SH-SY5Y (cell line): ENCODE measurements at regions not wholly inside any gene's neighbourhood (a gene's known extent, or its start where the extent isn't known, plus 50 kb on each side); places are given as distances from the start of the nearest gene placed in this dataset.

Experiments
- GATA2 ChIP-seq: IDR thresholded peaks from 2 replicates; pipeline ENCODE4 v1.6.1; 2011; ENCODE audit warnings: mild to moderate bottlenecking, low read depth, low read length
- GATA3 ChIP-seq: IDR thresholded peaks from 2 replicates; pipeline ENCODE4 v1.6.1; 2011; ENCODE audit warnings: low read depth, mild to moderate bottlenecking, low read length, moderate library complexity

DNA sequence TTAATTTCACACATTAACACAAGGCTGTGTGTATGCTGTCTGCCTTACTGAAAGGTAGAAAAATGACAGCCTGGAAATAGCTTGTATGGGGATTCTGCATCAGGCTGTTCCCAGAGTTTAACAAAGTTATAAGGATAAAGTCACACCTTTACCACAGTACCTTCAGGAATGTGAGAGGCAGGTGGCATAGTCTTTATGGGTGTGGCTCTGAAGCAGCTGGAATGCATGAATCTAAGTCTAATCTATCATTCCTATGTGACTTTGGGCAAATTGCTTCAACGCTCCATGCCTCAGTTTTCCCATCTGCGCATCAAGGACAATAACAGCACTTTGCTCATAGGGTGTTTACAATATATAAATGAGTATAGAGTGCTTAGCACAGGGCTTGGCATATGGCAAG, 84.2 kb upstream of the EGFL6 start:
- TF ChIP-seq GATA3 (no peak), GATA2 (no peak)

DNA sequence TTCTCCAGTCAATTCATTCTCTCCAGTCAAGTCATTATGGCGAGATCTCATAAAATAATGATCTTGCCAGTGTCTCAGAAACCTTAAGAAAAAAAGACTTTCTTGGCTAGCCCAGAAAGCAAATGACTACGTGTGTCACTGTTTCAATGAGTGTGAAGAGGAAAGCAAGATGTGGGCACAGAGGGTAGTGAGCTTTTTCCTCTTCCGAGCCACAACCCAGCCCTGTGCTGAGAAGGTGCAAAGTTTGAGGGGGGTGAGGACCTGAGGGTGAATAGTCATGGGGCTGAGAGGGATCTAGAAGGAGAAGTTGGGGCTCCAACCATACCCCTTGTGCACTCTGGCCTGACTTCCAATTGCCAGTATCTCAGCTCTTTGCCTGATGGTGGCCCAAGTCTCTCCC, 85.6 kb upstream of the EGFL6 start:
- TF ChIP-seq GATA2: no peak
- no peak for TF ChIP-seq GATA3

DNA sequence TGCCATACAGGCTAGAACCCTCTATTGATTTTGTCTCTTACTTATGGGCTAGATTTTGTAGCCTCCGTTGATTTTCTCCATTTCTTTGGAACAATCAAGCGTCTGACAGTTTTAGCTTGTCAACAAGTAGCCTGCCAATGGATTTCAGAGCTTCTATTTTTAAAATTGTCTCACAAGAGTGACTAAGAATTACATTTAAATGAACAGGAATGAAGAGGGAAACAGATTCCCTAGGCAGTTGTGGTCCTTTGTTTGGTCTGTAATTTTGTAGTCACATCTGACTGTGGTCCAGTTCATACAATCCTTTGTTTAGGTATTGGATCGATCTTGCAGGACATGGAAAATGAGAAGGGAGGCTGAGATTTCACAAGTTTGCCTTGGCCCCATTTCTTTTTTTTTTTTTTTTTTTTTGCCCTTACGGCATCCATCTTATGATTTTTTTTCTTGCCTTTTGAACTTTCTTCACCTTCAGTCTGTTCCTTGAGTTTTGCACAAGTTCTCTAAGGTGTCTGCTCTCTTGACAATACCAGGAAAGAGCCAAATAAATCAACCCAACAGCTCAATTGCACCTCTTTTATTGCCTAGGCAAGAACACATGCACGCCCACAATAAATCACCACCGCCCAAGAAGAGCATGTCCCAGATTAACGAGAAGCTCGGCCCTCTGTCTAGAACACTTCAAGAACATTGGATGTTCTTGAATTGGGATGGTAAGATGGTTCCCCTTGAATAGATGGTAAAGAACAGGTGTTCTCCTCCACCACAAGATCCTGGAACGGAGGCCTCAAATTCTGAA, 86.5 kb upstream of the EGFL6 start:
- TF ChIP-seq GATA2 (no peak), GATA3 (no peak)

- TF ChIP-seq GATA3 (no peak), GATA2 (no peak)
Observed at GRCh38 chrX:13479452-13479813, 90.0 kb upstream of the EGFL6 start.

DNA sequence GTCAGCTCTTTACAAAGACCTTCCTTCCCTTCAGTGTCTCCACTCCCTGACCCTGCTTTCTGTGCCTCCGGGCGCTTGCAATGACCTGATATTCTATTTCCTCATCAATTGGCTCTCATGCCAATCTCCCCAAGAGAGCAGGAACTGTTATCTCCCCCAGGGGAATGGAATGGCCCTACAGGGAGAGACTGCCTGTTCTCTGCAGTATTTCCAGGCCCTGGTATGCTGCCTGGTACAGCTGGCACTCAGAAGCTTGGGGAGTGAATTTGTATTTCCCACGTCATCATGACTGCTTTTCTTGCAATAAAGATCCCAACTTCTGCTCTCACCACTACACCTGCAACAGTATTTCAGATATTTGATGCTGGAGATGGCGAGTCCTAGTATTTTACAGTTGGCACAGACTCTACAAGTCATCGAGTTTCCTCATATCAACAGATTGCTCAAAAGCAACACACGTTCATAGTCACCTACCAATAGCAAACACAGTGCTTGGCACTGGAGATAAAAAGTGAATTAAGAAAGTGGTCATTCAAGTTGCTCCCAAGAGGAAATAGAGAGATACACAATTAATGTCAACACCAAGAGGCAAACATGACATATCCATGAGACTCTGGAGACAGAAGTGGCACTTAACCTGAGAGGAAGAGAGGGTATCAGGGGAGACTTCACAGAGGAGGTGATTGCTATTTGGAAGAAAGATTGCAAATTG, 90.5 kb upstream of the EGFL6 start:
- no peak for TF ChIP-seq GATA3
- TF ChIP-seq GATA2: no peak

DNA sequence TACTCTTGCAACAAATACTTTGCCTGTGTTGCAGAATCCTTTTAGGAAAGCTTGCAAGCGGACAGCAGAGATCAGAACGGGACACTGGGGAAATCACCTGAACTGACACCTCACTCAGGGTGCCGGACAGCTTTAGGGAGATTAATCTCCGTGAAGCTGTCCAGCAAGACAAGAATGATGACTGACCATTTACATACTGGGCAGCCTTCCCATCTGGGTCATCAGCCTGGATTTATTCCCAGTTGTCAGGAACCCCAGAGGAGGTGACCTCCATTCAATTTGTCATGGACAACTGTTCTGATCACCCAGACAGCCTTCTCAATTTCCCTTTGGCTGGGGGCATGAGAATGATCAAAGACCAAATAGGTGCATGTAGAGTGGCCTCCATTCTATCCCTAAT, 93.0 kb upstream of the EGFL6 start:
- TF ChIP-seq GATA2 (no peak), GATA3 (no peak)

DNA sequence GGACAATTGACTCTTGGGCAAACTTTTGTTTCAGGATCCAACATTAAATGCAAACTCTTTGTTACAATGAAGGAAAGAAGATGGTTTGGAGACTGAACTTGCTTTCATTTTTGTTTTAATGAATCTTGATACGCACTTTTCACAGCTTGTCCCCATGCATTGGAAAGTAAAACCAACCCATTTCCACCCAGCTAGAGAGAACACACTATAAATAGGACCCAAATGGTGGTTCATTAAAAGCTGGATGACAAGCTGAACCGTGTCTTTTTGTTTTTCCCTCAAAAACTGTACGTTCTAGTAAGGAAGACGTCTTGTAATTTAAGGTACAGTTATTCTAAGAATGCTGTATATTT, 95.3 kb upstream of the EGFL6 start:
- no peak for TF ChIP-seq GATA2
- no peak for TF ChIP-seq GATA3

GRCh38 chrX:13473442-13474163, 95.8 kb upstream of the EGFL6 start:
- TF ChIP-seq GATA3 (no peak), GATA2 (no peak)

GRCh38 chrX:13472975-13473374, 96.4 kb upstream of the EGFL6 start:
- TF ChIP-seq GATA3 (no peak), GATA2 (no peak)

- TF ChIP-seq GATA3 (no peak), GATA2 (no peak)
Observed at GRCh38 chrX:13471269-13471668, 98.1 kb upstream of the EGFL6 start.

- TF ChIP-seq GATA2 (no peak), GATA3 (no peak)
Observed at GRCh38 chrX:13470685-13470977, 98.8 kb upstream of the EGFL6 start.

- TF ChIP-seq GATA3 (no peak), GATA2 (no peak)
Observed at GRCh38 chrX:13469963-13470684, 99.3 kb upstream of the EGFL6 start.

GRCh38 chrX:13468096-13468495, 101.3 kb upstream of the EGFL6 start:
- TF ChIP-seq GATA2: no peak
- no peak for TF ChIP-seq GATA3

- TF ChIP-seq GATA2 (no peak), GATA3 (no peak)
Observed at GRCh38 chrX:13467243-13467642, 102.2 kb upstream of the EGFL6 start.

- no peak for TF ChIP-seq GATA3
- no peak for TF ChIP-seq GATA2
Observed at GRCh38 chrX:13464599-13465275, 104.7 kb upstream of the EGFL6 start.
